HCT116 (cell line): ENCODE measurements at regions not wholly inside any gene's neighbourhood (a gene's known extent, or its start where the extent isn't known, plus 50 kb on each side); places are given as distances from the start of the nearest gene placed in this dataset.

Experiments
- ATAC-seq: fragments of 200-7000 bp; cut with Tn5 transposase; 2 replicates; pipeline ENCODE4 v1.9.1; 2020; ENCODE audit warnings: mild to moderate bottlenecking, moderate library complexity
- BruUV-seq: library from RNA; stranded (reverse); fragments of 400-500 nt; replicated peaks from 2 replicates; lab custom pipeline; 2021; lab: Mats Ljungman, UMichigan
- CTCF ChIA-PET: fragments of 300-600 bp; sonication (Branson Sonifier 250); formaldehyde crosslinking; loops from one replicate; lab custom pipeline; 2021; ENCODE audit warnings: antibody characterized with exemption; lab: Charles Lee
- POLR2A ChIA-PET: fragments of 300-600, 350-600 bp; sonication (Branson Sonifier 250); formaldehyde crosslinking; loops from one replicate; lab custom pipeline; 2021; ENCODE audit warnings: antibody characterized with exemption; lab: Charles Lee
- RAD21 ChIA-PET, 2 experiments: fragments of 300-600 bp; sonication (Branson Sonifier 250); formaldehyde crosslinking; loops; one replicate each; lab custom pipeline; 2023; ENCODE audit warnings: low total read pairs in 2 of 2; ENCODE audit not compliant: uncharacterized antibody in 2 of 2, unreplicated experiment in 2 of 2, low non-redundant PET in 1 of 2; lab: Charles Lee
- DNase-seq: peaks from one replicate; pipeline ENCODE4 v3.0.0-alpha.2; 2010; ENCODE audit warnings: low read depth, low spot score
- H2AFZ ChIP-seq: fragments of 200-600 bp; shearing (Covaris generic), sonication (generic); 2 replicates; pipeline ENCODE4 v1.6.1; 2017; ENCODE audit warnings: low read depth, mixed run types, mixed read lengths, antibody characterized with exemption, low read length; ENCODE audit not compliant: poor library complexity, severe bottlenecking
- H3K27ac ChIP-seq: 2 replicates; pipeline ENCODE4 v1.5.1; 2012; ENCODE audit warnings: low read depth, low read length
- H3K27me3 ChIP-seq: fragments of 200-600 bp; sonication (generic); 2 replicates; pipeline ENCODE4 v1.6.1; 2016; ENCODE audit warnings: mixed run types, low read length, mixed read lengths; ENCODE audit not compliant: insufficient read depth
- H3K36me3 ChIP-seq, 2 experiments: fragments of 200-500 bp in 1 of 2; fragments of 200-600 bp in 1 of 2; sonication (Bioruptor generic) in 1 of 2; sonication (generic) in 1 of 2; 2 replicates each; pipeline versions ENCODE4 v1.5.1 to v1.6.1; 2014 to 2016; ENCODE audit warnings: low read length in 2 of 2, inconsistent platforms in 1 of 2, mixed read lengths in 1 of 2, mixed run types in 1 of 2; ENCODE audit not compliant: insufficient read depth in 2 of 2, control insufficient read depth in 1 of 2
- H3K4me1 ChIP-seq, 2 experiments: fragments of 200-600 bp in 1 of 2; sonication (generic) in 1 of 2; 2 replicates each; pipeline versions ENCODE4 v1.5.1 to v1.6.1; 2012 to 2017; ENCODE audit warnings: low read length in 2 of 2, inconsistent platforms in 1 of 2, mild to moderate bottlenecking in 1 of 2, mixed read lengths in 1 of 2, mixed run types in 1 of 2, moderate library complexity in 1 of 2; ENCODE audit not compliant: insufficient read depth in 2 of 2, control insufficient read depth in 1 of 2
- H3K4me2 ChIP-seq: fragments of 200-600 bp; sonication (generic); 2 replicates; pipeline ENCODE4 v1.6.1; 2017; ENCODE audit warnings: mixed run types, low read length, mixed read lengths
- H3K4me3 ChIP-seq, 2 experiments: fragments of 200-600 bp in 1 of 2; sonication (generic) in 1 of 2; replicated peaks in 1 of 2; 2 replicates each; pipeline ENCODE4 v1.5.1; 2011 to 2016; ENCODE audit warnings: low read length in 2 of 2, control low read depth in 1 of 2, low read depth in 1 of 2, mild to moderate bottlenecking in 1 of 2, mixed read lengths in 1 of 2, mixed run types in 1 of 2
- H3K79me2 ChIP-seq: fragments of 200-600 bp; sonication (generic); 2 replicates; pipeline ENCODE4 v1.6.1; 2017; ENCODE audit warnings: mild to moderate bottlenecking, mixed run types, low read length, moderate library complexity, mixed read lengths; ENCODE audit not compliant: insufficient read depth
- H3K9ac ChIP-seq: fragments of 200-600 bp; sonication (generic); 2 replicates; pipeline ENCODE4 v1.6.1; 2016; ENCODE audit warnings: low read length, mixed read lengths
- H3K9me2 ChIP-seq: fragments of 200-600 bp; sonication (generic), shearing (Covaris generic); 2 replicates; pipeline ENCODE4 v1.6.1; 2017; ENCODE audit warnings: mixed run types, mild to moderate bottlenecking, moderate library complexity; ENCODE audit not compliant: insufficient read depth
- H3K9me3 ChIP-seq, 2 experiments: fragments of 200-500 bp in 1 of 2; fragments of 200-600 bp in 1 of 2; sonication (Bioruptor generic) in 1 of 2; sonication (generic) in 1 of 2; 2 replicates each; pipeline ENCODE4 v1.6.1; 2014 to 2017; ENCODE audit warnings: low read length in 2 of 2, mixed read lengths in 2 of 2, inconsistent platforms in 1 of 2, low read depth in 1 of 2, mild to moderate bottlenecking in 1 of 2, mixed run types in 1 of 2, moderate library complexity in 1 of 2; ENCODE audit not compliant: control insufficient read depth in 1 of 2, insufficient read depth in 1 of 2
- H4K20me1 ChIP-seq: fragments of 200-600 bp; sonication (generic), shearing (Covaris generic); 2 replicates; pipeline ENCODE4 v1.6.1; 2017; ENCODE audit warnings: mixed run types, mild to moderate bottlenecking, moderate library complexity; ENCODE audit not compliant: insufficient read depth
- EZH2 ChIP-seq: fragments of 200-600 bp; sonication (generic); IDR thresholded peaks from 2 replicates; pipeline ENCODE4 v1.6.1; 2017; ENCODE audit warnings: antibody characterized with exemption, mixed run types
- EZH2phosphoT487 ChIP-seq: fragments of 200-600 bp; IDR thresholded peaks from 2 replicates; pipeline ENCODE4 v1.6.1; 2018; ENCODE audit warnings: antibody characterized with exemption, borderline replicate concordance
- JUND ChIP-seq: IDR thresholded peaks from 2 replicates; pipeline ENCODE4 v1.6.1; 2012
- MAX ChIP-seq: IDR thresholded peaks from 2 replicates; pipeline ENCODE4 v1.6.1; 2012
- TCF7L2 ChIP-seq: IDR thresholded peaks from 2 replicates; pipeline ENCODE4 v1.7.0; 2011; ENCODE audit warnings: borderline replicate concordance, inconsistent platforms; ENCODE audit not compliant: insufficient read depth, insufficient read length; ENCODE audit errors: extremely low read depth
- ZNF274 ChIP-seq: fragments of 200-500 bp; sonication (Bioruptor generic); IDR thresholded peaks from 2 replicates; pipeline ENCODE4 v1.6.1; 2014; ENCODE audit warnings: mild to moderate bottlenecking, low read depth, low read length, inconsistent platforms
- intact Hi-C: fragments of 100-400 bp; cut with micrococcal nuclease; formaldehyde crosslinking; loops from 2 replicates; pipeline ENCODE4 v1.10.0; 2022
- TF ChIP-seq, protein P1 (sequence below): IDR thresholded peaks from 2 replicates; pipeline ENCODE4 v1.6.1; 2012; ENCODE audit warnings: low read depth

DNA sequence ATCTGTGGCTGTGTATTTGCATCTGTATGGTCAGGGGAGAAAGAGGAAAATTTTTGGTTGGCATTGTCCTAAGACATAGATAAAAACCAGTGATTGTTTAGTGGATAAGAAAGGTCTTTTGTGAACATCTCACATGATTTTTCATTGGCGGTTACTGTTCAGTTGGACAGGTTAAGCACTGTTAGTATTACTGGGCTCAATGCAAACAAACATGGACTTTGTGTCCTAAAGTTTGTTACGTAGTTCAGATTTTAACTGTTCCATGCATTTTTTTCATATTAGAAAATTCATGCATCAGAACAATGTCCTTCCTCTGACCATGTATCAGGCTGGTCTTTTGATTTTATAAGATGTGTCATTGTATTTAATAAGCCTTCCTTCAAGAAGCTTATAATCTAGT lies 368.0 kb downstream of the MEIS1 start:
- H3K27ac ChIP-seq: no peak overlapping the region
- H2AFZ ChIP-seq: no peak overlapping the region
- no peak overlapping the region for H3K9ac ChIP-seq
- TF ChIP-seq ZNF274: no peak
- TF ChIP-seq TCF7L2: no peak
- no peak for TF ChIP-seq EZH2
- no peak for TF ChIP-seq MAX
- no peak for TF ChIP-seq EZH2phosphoT487
- TF ChIP-seq, protein P1, sequence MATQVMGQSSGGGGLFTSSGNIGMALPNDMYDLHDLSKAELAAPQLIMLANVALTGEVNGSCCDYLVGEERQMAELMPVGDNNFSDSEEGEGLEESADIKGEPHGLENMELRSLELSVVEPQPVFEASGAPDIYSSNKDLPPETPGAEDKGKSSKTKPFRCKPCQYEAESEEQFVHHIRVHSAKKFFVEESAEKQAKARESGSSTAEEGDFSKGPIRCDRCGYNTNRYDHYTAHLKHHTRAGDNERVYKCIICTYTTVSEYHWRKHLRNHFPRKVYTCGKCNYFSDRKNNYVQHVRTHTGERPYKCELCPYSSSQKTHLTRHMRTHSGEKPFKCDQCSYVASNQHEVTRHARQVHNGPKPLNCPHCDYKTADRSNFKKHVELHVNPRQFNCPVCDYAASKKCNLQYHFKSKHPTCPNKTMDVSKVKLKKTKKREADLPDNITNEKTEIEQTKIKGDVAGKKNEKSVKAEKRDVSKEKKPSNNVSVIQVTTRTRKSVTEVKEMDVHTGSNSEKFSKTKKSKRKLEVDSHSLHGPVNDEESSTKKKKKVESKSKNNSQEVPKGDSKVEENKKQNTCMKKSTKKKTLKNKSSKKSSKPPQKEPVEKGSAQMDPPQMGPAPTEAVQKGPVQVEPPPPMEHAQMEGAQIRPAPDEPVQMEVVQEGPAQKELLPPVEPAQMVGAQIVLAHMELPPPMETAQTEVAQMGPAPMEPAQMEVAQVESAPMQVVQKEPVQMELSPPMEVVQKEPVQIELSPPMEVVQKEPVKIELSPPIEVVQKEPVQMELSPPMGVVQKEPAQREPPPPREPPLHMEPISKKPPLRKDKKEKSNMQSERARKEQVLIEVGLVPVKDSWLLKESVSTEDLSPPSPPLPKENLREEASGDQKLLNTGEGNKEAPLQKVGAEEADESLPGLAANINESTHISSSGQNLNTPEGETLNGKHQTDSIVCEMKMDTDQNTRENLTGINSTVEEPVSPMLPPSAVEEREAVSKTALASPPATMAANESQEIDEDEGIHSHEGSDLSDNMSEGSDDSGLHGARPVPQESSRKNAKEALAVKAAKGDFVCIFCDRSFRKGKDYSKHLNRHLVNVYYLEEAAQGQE: no peak
- TF ChIP-seq JUND: no peak
- TF ChIP-seq, all 23 proteins: peak for 0
- Histone ChIP-seq H3K27me3 (0 out of 2 replicates have a peak, but pooled peaks cover 3% of the 10 kb centered on the region), H3K4me2 (no peak overlapping the region), H3K4me1 (no peaks in the 10 kb centered on the region), H3K36me3 (no peaks in the 10 kb centered on the region), H3K4me3 (no peak overlapping the region), H4K20me1 (no peaks in the 10 kb centered on the region), H3K79me2 (no peaks in the 10 kb centered on the region), H3K9me3 (no peaks in the 10 kb centered on the region; a peak in 2 of 4 replicates), H3K9me2 (no peaks in the 10 kb centered on the region)
- POLR2A ChIA-PET: no interaction called here
- ATAC-seq (no peak), DNase-seq (no peak)
- CTCF ChIA-PET: no interaction called here
- RAD21 ChIA-PET: no interaction called here
- no TSS peak for BruUV-seq
- intact Hi-C loops: no loop called here
